IPS-NIHi7 (cell line): ENCODE measurements at regions not wholly inside any gene's neighbourhood (a gene's known extent, or its start where the extent isn't known, plus 50 kb on each side); places are given as distances from the start of the nearest gene placed in this dataset.

Experiments
- DNase-seq: peaks from one replicate; pipeline ENCODE4 v3.0.0; 2012; ENCODE audit warnings: mixed read lengths; ENCODE audit errors: extremely low spot score

DNA sequence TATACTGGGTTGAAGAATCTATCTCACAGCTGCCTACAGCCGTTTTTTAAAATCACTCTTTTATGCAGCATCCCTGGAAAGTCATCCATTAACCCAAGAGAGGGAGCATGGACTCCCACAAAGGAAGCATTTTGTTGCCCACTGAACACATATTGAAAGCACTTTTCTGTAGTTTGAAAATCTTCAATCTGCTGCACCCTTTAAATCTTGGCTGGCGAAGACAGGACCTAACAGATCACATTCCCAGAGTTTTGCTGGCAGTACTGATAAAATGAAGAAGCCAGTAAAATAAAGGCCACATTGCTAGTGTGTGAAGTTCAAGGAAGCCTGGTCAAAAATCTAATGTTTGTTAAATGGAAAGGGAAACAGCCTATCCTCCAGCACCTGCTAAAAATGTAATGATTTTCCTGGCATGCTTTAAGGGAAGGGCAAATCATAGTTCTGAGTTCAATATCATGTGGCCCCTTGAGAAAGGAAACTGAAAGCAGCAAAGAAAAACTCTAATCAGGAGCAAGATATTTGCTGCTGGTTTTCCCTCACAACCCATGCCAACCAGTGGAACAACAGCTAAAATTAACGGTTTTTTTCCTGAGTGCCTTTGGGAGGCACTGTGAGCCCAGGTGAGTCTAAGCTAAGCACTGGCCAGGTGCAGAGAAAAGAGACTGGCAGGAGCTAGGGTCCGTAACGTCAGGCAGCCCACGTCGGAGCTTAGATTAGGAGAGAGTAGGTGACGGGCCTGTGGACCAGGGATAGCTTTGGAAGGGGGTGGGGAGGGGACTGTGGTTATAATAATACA lies 97.9 kb upstream of the PALS2 start:
- DNase-seq, result peak; percentile 51

DNA sequence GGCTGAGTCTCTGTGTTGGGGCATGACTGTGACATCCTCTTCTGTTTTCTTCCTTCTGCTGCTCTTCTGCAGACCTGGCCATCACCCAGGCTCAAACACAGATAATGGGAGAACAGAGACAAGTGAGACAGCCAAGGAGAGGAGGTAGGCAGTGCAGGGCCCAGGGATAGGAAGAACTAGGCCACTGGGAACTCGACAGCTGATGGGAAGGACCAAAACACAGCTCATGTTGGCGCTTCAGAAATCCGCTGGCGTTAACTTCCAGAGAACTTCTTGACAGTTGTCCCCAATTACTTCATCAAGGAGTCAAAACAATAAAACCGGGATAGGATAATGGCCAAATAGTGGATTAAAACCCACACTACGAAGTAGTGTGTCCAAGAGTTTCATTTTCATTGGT lies 97.0 kb upstream of the PALS2 start:
- DNase-seq, result no peak

DNA sequence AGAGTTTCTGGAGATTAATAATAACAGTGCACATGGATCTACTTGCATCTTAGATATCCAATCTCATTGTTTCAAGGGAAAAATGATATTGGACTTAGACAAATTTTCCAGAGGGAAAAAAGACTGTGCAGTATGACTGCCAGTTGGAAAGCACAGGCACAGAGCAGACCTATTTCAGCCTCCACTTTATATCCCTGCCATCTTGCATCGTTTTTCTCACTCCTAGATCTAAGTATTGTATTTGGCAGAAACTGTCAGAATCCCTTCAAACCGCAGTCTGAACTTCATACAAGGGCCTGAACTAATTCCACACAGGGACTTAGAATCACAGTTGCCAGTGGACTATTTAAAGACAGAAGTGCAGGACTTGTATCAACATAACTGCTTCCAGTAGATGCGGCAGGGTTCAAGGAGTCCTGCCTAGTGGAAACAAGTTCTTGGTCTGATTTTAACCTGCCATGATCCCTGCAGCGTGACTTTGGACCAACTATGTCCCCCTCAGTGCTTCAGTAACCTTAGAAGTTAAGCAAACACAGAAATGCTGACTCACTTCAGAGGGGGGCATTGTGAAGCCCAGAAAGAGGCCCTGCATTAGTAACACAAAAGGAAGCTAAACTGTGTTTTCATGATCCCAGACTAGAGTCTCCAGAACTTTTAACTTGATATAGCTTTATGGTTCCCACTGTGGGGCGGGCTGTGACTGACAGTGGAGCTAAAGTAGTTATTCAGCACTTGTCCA lies 95.7 kb upstream of the PALS2 start:
- DNase-seq, result peak; percentile 82

DNA sequence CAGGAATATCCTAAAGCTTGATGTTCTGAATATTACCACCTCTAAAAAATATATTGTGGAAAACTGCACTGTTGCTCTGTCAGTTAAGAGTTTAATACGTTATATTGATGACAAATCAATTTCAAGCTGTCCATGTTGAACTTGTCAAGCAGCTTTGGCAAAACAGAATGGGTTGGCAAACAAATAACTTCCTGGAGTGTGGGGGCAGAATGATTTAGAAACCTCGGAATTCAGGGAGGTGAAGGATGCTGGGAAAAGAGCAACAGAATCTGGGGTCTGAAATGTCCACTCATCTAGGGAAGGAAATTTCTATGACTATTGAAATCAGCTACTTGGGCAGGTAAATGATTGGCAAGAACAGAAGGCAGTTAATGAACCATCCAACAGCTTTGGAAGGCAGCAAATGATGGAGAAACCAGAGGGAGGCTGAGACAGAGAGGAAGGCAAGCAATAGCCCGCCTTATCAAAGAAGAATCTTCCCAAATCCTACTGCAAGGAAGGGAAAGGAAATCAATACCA lies 95.1 kb upstream of the PALS2 start:
- DNase-seq, result no peak

DNA sequence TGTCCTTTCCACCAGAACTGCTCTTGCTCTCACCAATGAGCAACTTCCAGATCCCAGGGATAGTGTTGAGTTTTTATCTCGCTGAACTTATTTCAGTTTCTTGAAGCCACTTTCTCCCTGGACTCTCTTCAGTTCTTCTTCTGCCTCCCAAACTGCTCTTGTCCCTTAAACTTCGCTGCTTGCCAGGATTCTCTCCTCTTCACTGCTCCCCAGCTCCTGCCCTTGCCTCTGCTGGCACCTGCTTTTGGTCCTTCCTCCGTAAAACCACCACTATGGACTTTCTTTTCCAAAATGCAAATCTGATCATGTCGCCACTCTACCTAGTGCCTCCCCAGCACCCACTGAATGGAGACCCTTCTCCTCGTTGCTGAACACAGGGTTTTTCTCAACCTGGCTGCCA lies 92.8 kb upstream of the PALS2 start:
- DNase-seq, result no peak

DNA sequence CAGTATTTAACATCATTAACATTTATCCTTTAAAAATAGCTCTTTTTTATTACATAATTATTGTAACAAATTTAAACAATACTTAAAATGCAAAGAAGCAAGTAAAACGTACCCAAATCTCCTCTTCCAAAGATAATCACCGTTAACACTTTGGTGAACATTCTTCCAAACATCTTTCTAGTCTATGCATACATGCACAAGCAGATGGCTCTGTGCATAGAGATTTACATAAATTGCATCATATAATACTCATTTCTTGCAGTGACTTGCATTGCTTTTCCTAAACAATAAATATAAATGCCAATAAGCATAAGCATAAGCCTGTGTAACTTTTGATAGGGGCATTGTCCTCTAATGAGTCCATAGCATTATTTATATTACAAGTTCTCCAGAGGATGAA lies 89.4 kb upstream of the PALS2 start:
- no peak for DNase-seq

DNA sequence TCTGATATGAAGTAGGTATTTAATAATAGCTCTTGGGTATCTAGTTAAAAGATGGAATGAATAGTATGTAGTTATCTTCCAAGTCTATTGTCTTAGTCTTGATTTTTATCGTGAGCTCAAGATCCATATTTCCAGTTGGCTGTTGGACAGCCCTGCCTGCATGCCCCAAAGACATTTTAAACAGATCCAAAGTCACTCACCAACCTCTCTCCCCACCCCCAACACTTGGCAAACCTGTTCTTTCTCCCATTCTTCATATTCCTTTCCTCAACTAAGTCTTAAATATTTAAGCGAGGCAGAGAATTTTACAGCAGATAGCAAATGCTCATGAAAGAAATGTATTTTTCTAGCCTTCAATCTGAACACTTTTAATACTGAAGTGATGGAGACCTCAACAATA lies 80.7 kb upstream of the PALS2 start:
- no peak for DNase-seq

DNA sequence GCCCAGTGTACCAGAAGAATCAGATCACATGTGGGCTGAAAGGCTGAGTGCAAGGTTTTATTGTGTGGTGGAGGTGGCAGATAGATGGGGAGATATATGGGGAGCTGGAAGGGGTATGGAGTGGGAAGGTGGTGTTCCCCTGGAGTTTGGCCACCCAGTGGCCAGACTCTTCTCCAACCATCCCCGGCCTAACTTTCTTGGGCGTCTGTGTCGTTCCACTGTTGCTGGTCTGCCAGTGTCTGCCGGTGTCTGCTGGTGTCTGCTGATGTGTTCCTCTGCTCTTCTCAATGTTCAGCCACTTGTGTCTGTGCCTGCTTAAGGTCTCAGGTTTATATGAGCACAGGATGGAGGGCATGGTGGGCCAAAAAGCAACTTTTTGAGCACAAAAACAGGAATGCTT lies 78.4 kb upstream of the PALS2 start:
- no peak for DNase-seq

DNA sequence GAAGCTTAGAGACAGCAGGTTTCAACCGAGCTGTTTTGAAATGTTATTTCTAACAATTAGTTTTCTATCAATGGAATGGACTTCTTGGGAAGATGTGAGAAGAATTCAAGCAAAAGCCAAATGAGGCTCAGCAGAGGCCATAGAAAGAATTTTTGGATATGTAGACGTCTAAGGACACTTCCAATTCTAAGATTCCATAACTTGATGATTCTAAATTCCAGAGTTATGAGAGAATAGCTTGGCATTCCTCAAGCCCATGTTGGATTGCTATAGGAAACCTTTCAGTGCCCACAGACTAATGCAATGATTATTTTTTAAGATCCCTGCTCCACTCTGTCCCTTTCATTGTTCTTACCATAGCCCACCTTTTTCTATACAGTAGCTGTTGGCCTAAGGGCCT lies 77.2 kb upstream of the PALS2 start:
- no peak for DNase-seq

DNA sequence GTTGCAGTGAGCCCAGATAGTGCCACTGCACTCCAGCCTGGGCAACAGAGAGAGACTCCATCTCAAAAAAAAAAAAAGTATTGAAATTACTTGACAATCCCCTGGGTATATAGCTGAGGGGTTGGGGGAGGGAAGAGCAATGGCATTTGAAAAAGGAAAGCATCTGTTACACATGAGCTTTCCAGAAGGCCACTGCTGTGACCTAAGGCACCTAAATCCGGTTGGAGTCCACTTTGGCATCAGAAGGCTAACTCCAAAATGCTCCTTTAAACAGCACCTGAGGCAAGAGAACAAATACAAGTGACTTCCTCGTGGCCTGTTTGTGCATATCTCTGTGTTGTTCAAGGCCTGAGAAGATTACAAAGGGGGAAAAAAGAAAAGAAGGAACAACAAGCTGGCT lies 74.8 kb upstream of the PALS2 start:
- DNase-seq, result no peak

DNA sequence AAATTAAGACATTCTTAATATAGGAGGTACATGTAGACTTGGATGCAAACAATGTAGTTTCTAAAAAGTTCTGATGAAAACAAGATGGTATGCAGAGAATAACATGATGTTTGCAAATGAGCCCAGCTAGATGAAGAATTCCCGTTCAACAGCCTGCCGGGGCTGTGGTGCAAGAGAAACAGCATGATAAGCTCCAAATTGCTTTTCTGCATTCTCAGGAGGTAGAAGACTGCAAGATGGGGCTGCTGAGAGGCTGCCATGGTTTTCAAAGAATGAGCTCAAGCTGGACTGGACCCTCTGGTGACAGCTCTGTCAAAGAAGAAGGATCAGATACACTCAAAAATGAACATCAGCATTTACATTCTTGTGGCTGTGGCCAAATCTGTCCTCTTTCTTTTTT lies 73.4 kb upstream of the PALS2 start:
- no peak for DNase-seq

DNA sequence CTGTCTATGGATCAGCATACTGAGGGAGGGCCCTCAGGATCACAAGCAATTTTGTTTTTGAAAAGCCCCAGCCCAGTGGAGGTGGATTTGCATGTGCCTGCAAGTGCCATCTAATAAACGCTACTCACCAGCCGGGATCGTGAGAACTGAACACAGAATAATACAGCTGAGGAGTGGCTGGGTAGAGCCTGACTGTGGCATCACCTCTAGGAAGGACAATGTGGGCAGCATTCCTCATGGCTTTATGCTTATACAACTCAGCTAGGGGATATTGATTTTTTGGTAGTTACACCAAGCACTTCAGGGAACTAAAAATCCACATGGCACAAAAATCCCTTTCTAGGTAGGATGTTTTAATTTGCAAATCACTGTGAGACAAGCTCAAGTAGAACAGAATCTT lies 72.7 kb upstream of the PALS2 start:
- no peak for DNase-seq

DNA sequence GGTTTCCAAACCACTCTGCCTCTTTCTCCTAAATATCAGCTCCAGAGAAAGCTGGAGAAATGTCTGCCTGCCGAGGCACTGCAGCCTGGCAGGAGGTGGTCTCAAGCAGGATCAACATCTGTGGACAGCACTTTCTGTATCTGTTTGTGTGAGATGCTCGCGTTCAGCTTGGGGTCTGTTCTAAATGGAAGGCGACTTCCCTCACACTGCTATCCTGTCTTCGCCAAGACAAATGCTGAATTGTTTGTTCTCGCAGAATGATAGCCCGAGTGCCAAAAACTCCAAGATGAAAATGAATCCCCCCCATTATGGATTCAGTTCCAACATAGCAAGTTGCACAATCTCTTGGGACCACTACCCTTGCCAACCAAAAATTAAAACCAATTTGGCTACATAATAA lies 72.2 kb upstream of the PALS2 start:
- no peak for DNase-seq

DNA sequence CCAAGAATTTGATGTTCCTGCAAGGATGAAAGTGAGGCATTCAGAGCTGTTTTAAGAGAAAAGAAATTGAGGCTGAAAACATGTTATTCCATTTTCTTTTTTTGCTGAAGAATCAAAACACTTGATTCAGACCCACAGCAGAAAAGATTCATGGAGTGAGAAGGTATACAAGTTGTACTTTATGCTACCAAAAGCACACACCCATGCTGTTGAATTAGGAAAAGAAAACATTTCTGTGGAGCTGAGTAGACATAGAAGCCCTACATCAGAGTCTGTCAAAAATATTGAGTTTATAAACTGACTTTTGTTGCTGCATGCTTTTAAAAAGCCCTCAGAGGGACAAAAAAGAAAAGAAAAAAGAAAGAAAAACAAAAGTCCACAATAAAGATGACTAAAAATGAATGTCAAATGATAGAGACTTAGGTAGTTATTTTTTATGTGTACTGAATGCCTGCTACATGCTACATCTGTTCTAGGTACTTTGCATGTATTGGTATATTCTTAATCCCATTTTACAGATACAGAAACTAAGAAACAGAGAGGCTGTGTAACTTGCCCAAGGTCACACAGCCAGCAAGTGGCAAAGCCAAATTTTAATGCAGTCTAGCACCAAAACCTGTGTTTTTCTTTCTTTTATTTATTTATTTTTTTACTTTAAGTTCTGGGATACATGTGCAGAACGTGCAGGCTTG lies 71.7 kb upstream of the PALS2 start:
- DNase-seq, result no peak

DNA sequence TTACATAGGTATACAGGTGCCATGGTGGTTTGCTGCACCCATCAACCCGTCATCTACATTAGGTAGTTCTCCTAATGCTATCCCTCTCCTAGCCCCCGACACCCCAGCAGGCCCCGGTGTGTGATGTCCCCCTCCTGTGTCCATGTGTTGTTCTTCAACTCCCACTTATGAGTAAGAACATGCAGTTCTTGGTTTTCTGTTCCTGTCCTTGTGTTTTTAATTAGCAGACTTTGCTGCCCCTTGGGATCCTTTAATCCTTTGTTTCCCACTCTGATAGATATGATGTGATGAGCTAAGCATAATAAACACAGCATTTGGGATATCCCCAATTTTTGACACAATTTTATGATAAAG lies 71.1 kb upstream of the PALS2 start:
- no peak for DNase-seq

DNA sequence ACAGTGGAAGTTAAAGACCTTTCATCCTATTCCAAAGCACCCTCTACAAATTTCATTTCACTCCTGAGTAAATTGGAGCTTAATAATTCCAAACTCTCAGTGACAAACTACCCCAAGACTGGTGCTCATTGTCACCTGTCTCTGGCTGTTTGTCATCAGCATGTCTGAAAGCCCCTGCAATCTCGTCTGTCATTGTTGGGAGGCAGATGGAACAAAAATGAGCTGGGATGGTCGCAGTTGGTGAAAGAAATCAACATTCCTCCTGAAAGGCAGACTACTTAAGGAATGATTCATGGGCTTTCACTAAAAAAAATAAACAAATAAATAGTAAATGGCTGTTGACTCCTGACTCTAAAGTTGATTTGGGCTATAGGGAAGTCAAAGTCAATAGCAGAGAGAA lies 69.7 kb upstream of the PALS2 start:
- no peak for DNase-seq

DNA sequence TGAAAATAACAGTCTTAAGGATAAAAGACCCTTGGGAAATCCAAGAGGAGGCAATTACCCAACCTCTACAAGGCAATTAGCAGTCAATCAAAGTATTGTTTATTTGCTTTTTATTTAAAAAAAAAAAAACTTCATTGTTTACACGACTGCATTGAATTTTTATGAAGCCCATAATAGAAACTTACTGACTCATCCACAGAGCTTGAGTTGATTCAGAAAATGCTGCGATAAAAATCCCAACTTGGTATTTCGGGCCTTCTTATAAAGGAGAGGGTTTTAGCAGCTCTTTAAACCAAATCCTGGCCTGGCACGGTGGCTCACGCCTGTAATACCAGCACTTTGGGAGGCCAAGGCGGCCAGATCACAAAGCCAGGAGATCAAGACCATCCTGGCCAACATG lies 69.2 kb upstream of the PALS2 start:
- DNase-seq, result no peak

DNA sequence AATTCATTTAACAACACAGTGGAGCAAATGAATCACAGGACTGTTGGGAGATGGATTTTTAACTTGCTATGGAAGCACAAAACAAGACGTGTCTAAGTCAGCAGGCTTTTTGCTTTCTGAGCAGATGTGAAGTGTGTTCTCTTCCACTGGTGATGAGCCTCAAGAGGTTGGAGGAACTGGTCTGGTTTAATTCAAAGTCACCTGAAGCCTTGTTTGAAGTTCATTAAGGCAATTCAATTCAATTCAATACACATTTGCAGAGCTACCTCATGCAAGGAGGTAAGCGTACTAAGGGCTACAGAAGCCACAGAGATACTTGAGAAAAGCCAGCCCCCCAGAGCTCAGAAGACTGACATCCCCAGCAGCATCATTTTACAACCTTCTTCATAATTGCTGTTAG lies 68.4 kb upstream of the PALS2 start:
- DNase-seq, result no peak

DNA sequence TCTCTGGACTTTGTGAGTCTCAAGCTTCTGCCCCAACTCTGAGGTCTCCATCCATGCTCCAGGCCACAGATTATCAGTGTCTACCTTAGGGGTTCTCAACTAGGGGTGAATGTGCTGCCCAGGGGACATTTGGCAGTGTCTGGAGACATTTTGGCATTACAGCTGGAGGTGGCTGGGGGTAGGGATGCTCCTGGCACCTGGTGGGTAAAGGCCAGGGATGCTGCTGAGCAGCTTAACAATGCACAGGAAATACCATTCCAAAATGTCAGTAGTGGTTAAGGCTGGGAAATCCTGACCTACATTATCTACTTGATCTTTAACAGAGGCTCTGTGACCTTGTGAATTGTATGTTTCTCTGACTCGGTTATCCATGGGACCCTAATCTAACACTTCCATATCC lies 67.3 kb upstream of the PALS2 start:
- no peak for DNase-seq

DNA sequence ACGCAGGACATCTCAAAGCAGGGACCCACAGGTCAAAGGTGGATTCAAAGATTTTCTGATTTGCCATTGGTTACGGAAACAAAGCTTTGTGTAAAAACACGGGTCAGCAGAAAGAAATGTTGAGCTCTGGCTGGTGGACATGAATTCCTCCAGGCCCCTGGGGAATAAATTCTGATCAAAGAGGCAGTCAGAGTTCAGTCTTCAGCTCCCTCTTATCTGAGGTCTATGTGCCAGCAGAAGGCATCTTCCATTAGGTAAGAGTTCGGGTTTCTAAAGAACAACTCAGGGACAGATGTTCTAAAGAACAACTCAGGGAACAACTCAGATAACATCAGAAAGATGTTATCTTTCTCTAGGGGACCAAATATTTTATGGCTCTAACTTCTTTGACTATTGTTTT lies 64.9 kb upstream of the PALS2 start:
- no peak for DNase-seq

DNA sequence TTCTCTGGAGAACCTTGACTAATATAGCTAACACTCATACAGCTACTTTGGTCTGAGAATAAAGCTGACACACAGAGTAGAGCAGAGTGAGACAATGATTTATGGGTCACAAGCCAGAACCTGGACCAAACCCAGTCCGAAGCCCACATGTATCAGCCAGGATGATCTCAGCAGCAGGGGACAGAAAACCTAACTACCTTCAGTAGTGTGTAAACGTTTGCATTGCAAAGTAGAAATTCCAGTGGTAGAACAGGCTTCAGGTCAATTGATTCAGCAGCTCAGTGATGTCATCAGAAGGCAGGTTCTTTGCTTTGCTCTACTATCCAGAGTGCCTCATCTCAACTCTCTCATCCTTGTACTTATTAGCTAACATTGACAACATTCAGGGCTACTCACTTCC lies 62.5 kb upstream of the PALS2 start:
- no peak for DNase-seq

DNA sequence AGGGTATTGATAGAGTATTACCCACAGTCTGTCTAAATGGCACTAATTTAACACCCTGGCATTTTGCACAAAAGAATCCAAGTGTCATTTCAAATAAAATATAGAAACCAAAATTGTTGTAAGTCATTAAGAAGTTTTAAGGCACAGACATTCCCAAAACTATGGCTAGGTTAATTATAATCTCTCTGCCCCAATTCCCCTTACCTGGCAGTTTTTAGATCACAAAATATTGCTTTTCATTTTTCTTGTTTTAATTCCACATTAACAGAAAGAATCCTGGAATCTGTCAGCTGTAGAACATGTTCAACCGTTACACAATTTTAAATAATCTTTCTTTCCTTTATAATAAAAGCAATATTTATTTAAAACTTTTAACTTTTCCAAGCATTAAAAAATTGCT lies 56.1 kb upstream of the PALS2 start:
- no peak for DNase-seq
